GM18498 (cell line): ENCODE measurements at regions not wholly inside any gene's neighbourhood (a gene's known extent, or its start where the extent isn't known, plus 50 kb on each side); places are given as distances from the start of the nearest gene placed in this dataset.
"Not testable (repeated sequence)": the region's sequence is repeated elsewhere in the genome, so short reads cannot be mapped to it uniquely, and the experiment has no call there.

Experiments
- ATAC-seq: cut with Tn5 transposase; IDR thresholded peaks from one replicate; pipeline ENCODE4 v1.9.1; 2021; ENCODE audit warnings: mild to moderate bottlenecking, moderate library complexity; ENCODE audit not compliant: unreplicated experiment

- no peak for ATAC-seq
Measured at GRCh38 chr18:76307293-76307690, 187.8 kb downstream of the ZNF516 start.

GRCh38 chr18:76306685-76307292 lies 188.3 kb downstream of the ZNF516 start:
- ATAC-seq = no peak

GRCh38 chr18:76285866-76286265 lies 209.2 kb downstream of the ZNF516 start:
- no peak for ATAC-seq

DNA sequence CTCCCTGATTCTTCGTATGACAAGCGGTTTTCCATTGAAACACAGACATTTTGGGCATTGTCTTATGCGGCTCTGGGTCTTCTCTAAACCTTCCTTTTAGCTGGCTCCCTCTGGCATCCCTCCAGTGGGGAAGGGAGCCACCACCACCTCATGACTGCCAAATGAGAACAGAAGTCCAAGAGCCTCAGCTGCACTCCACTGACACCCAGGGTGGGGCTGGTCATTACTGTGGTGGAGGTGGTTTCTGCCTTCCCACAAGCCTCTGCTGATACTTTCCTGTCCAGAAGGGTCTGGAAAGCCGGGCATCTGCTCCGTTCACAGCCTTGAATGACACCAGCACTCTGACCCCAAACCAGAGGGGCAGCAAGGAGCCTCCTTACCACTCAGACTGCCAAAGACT lies 213.5 kb downstream of the ZNF516 start:
- no peak for ATAC-seq

- no peak for ATAC-seq
Measured at GRCh38 chr18:76277801-76278200, 217.2 kb downstream of the ZNF516 start.

- no peak for ATAC-seq
Measured at GRCh38 chr18:76275727-76276313, 219.2 kb downstream of the ZNF516 start.

DNA sequence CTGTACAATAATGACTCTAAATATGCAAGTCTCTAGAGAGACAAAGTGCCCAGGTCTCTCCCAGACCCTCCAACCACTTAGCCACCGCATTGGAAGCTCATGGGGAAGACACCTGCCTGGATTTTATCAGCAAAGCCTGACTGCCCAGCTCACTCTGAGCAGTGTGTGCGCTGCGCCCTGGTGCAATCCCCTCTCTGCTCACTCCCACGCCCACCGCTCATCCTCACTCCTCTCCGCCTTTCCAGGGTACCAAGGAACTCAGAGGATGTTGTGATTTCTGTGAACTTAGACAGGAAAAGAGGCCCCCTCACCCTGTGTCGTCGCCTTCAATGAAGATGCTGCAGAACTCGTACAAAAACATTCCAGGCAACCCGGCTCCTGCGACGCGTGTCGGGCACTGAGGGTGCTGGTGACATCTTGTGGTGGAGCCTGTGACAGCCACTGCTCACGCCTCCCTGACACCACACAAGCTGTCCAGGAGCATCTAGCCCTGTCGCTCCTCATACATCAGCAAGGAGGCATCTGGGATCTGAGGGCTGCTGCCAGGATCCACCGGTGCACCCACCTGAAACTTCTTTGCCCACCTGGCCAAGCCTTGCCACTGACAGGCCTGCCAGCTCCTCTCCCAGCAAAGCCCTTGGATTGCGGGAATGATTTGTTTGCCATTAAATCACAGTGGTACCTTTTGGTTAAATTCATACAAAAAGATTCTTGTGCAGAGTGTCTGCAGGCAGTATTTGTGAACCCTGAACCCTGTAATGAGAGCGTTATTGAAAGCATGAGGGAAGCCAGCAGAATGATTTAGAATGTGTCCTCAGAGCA lies 220.4 kb downstream of the ZNF516 start:
- no peak for ATAC-seq

DNA sequence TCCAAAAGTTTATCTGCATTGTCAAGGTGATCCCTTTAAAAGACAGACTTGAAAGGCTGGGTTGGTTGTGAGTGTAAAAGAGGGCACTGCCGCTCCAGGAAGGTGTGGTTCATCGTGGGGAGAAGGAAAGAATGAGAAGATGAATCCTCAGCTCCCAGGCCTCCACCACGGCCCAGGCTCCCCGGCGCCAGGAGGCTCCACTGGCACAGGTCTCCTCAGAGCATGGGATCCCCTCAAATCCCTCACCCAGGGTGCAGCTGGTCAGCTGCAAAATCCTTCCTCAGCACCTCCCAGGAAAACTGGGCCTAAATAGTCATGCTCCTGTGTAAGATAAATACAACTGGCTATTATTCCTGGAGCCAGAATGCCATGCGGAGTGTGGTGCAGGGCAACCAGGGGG lies 221.1 kb downstream of the ZNF516 start:
- no peak for ATAC-seq

DNA sequence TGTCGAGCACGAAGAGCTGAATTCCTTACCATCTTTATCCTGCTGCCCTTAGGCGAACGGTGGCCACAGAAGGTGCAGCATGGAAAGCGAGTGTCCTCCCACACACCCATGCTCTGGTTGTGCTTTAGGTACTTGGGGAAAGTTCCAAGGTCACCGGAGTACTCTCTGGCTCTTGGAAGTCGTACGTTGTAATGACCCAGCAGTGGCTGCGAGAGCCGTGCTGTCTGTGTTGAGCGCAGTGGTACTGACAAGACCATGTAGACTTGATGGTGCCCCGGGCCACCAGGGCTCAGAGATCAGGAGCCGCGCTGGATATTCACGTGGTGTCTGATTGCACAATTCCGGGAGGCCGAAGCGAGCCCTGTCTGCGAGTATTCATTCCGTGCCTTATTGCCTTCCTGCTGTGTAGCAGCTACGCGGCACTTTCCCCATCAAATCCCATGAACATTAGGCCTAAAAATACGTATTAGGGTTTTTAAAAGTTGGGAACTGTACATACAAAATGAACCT lies 222.0 kb downstream of the ZNF516 start:
- no peak for ATAC-seq

GRCh38 chr18:76267423-76267822 lies 227.6 kb downstream of the ZNF516 start:
- ATAC-seq = not testable (repeated sequence)

DNA sequence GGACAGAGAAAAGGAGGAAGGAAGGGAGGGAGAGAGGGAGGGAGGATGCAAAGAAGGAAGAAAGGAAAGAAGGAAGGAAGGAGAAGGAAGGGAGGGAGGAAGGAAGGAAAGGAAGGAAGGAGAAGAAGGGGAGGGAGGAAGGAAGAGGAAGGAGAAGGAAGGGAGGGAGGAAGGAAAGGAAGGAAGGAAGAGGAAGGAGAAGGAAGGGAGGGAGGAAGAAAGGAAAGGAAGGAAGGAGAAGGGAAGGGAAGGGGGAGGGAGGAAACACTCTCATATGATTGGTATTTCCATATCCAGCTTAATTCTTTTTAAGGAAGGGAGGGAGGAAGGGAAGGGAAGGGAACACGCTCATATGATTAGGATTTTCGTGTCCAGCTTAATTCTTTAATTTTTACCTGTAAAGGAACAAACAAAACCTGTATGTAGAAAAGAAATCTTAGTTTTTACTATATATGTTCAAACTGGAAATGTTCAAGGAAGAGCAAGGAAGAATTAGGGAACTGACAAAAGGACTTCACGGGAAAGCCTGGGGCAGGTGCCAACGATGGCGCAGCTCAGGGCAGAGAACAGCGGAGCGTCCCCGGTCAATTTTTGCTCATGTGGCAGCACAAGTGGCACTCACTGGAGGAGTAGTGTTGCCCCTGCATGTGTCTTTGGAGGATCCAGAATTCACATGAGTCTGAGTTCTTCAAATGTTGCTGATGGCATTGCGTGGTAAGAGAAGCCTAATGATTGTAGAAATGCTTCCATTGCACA lies 228.6 kb downstream of the ZNF516 start:
- ATAC-seq = no peak

GRCh38 chr18:76265497-76266235 lies 229.4 kb downstream of the ZNF516 start:
- no peak for ATAC-seq

GRCh38 chr18:76264876-76265250 lies 230.2 kb downstream of the ZNF516 start:
- ATAC-seq = no peak

DNA sequence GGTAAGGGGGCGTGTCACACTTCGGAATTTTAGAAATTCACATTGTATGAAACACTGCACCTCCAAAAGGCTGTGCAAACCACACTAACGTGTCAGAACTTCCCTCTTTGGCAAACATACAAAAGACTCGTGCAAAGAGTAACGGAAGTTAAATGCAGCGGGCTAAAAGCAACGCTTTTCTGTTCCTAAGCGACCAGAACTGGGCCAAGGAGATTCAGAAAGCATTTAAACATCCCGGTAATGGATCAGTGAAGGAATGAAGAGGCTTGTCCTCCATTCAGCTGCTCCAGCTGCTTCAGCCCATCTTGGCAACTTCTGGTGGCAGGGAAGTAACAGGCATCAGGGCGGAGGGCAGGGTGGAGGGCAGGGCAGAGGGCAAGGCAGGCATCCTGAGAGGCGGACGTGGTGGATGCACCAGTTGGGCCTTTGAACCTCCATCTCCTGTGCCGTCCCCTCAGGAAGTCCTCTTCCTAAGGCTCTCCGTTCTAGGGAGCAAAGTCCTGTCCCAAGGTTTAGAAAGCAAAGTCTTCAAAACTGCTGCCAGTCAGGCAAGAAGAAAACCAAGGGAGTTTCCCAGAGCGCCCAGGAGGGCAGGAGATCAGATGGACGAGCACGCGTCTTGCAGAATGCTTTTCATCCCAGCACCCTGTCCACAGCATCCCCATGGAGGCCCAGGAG lies 230.7 kb downstream of the ZNF516 start:
- no peak for ATAC-seq

DNA sequence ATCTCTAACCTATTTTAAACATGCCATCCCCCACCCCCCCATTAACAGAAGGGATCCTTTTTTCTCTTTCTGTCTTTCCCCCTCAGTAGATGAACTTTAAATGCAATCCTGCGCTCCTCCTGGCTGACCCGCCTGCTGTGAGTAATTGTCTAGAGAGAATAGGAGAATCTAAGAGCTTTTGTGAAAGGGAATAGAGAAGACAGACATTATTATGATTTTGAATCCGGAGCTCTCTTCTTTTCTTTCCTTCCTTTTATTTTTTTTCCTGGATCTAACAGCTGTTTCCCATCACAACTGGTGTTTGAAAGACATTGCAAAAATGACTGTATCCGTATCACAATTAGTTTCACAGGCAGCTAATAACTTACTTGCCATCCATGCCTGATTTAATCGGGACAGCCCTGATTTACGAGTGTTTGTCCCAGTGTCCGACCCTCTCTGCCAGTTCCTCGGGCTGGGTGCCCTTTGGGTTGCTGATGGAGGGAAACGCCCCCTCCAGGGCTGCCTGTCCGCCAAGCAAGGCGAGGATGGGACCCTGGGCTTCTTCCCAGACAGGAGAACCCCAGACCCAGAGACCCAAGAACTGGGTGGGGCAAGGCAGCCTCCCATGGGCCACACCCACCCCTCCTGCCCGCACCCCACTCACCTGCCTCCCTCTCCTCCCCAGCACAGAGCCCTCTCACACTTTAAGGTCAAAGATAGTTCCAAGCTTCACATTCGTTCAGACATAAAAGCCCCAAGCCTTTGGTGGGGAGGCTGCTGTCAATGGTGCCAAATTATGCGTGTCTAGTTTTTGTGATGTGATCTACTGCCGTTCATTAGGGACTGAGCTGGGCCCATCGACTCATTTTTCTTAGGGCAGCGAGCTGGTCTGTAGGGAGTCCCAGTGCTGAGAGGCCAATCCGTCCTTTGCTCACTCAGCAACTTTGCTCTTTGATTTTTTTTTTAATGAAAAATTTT lies 231.7 kb downstream of the ZNF516 start:
- ATAC-seq = no peak

DNA sequence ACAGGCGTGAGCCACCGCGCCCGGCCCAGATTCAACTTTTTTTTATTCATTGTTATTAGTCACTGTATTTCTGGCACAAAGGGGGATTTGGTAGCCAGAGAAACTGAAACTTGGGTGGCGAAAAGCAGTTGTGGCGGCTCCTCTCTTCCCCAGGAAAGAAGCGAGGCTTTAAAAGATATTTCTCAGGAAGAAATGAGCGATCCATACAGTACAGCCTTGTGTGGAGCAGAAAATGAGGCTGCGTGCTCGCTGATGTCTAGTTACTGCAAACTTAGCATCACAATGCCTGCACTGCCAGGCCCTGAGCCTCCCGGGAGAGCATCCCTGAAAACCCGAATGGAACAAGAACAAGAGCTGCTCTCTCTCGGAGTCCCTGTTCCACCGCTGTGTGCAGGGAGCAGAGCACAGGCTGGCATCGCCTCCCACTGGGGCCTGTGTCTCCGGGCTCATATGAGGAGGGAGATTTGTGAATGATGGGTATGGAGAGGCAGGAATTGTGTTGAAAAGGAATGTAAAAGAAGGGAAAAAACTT lies 234.0 kb downstream of the ZNF516 start:
- no peak for ATAC-seq

DNA sequence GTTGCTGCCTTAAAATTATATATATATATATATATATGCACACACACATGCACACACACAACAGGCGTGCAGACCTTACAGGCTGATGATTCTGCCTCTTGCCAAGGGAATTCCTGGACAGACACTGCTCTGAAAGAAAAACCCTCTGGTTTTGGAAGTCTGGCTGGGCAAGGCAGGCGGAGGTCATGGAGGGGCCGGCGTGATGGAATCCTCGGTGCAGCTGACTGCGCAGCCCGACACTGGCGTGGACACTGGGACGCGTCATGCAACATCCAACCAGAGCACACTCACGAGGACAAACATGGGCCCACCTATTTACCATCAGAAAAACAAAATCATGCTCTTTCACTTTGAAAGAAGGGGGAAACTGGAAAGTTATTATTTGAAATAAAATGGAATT lies 235.3 kb downstream of the ZNF516 start:
- no peak for ATAC-seq

- ATAC-seq = no peak
Measured at GRCh38 chr18:76259096-76259495, 235.9 kb downstream of the ZNF516 start.

DNA sequence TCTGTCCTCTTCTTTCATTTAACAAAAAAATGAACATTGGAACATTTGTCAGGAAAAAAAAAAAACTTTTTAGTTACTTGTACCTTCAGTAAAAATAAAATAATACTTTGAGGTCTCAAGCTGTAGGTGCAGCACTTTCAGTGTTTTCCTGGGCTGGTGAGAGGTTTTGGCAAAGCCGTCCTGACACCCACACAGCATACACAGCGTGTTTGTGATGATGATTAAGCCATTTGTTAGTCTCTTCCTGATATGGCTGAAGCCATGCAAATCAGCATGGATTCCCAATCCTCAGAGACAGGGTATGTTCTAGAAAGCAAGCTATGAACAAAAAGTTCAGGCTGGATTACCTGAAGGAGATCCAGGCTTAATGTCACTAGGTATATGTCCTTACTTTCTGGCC lies 236.8 kb downstream of the ZNF516 start:
- ATAC-seq = no peak
